ENCODE measurements at regions not wholly inside any gene's neighbourhood (a gene's known extent, or its start where the extent isn't known, plus 50 kb on each side); places are given as distances from the start of the nearest gene placed in this dataset.

DNA sequence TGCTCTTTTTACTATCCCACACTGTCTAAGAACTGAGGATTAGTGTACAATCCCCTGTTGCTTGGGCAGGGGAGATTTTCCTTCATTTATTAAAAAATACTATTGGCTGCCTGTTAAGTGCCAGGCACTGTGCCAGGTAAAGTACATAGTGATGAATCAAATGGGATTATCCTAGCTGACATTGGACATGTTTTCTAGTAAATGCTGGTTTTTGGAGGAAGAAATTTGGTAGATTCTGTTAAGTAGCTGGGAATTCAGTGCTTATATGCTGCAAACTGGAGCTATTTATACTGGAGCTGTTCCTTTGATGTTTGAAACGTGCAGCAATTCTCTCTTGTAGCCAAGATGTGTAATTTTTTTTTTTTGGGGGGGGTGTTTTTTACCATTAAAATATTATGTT is 299.6 kb downstream of the EMP1 start:
- DNase-seq (no peak), ATAC-seq (no peak)
- Histone ChIP-seq H3K4me3 (ENCODE audit: low read length) (no peak overlapping the region), H3K4me1 (ENCODE audit: control insufficient read depth, insufficient read depth, low read length) (no peaks in the 10 kb centered on the region), H3K9me3 (ENCODE audit: control insufficient read depth, low read length) (no peaks in the 10 kb centered on the region), H3K27me3 (ENCODE audit: control insufficient read depth, insufficient read depth) (no peaks in the 10 kb centered on the region), H3K27ac (ENCODE audit: low read length) (no peak overlapping the region)
- WGBS: 50% methylated on average over 1 of the region's 1 CpG
- intact Hi-C loops (cut with DNase I): no loop called here

DNA sequence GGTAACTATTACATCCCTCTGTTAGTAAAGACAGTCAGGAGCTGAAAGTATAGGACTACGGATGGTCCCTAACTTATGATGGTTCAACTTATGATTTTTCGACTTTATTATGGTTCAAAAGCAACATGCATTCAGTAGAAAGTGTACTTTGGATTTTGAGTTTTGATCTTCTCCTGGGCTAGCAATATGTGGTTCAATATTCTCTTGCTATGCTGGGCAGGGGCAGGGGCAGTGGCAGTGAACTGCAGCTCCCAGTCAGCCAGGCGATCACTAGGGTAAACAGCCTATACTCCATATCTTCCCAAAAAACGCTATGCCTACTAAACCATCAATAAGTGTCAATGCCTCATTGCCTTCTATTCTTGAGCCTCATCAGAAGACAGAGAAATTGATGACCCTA is 292.7 kb downstream of the EMP1 start:
- intact Hi-C loops (cut with DNase I): no loop called here
- 91% methylated on average over 4 of the region's 4 CpGs for WGBS

DNA sequence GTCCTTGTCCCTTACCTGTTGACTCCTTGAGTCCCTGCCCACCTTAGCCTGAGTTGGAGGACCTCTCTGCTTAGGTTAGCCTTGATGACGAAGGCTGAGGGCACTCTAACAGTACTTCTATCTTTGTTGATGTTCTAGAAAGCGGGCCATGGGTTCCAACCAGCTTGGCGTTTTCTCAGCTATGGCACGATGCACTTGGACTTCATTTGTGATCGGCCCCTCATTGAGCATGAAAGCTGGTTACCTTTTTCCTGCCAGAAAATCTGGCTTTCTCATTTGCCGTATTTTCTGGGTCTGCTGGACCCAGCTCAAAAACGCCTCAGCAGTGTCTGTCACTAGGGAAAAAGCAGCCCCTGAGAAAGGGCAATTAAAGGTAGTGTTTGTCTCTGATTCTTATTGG is 290.8 kb downstream of the EMP1 start:
- H3K4me3 ChIP-seq (ENCODE audit: low read length): no peak overlapping the region
- no peaks in the 10 kb centered on the region for H3K4me1 ChIP-seq (ENCODE audit: control insufficient read depth, insufficient read depth, low read length)
- DNase-seq (no peak), ATAC-seq (no peak)
- 90% methylated on average over 7 of the region's 7 CpGs for WGBS
- H3K9me3 ChIP-seq (ENCODE audit: control insufficient read depth, low read length): no peaks in the 10 kb centered on the region
- intact Hi-C loops (cut with DNase I): no loop called here
- no peaks in the 10 kb centered on the region for H3K27me3 ChIP-seq (ENCODE audit: control insufficient read depth, insufficient read depth)
- H3K27ac ChIP-seq (ENCODE audit: low read length): no peak overlapping the region

More for the DNA sequence above, 292.7 kb downstream of the EMP1 start:
- Histone ChIP-seq H3K27me3 (ENCODE audit: control insufficient read depth, insufficient read depth) (no peaks in the 10 kb centered on the region), H3K4me1 (ENCODE audit: control insufficient read depth, insufficient read depth, low read length) (no peaks in the 10 kb centered on the region), H3K4me3 (ENCODE audit: low read length) (no peak overlapping the region), H3K27ac (ENCODE audit: low read length) (no peak overlapping the region), H3K9me3 (ENCODE audit: control insufficient read depth, low read length) (no peaks in the 10 kb centered on the region)
- ATAC-seq (no peak), DNase-seq (no peak)

DNA sequence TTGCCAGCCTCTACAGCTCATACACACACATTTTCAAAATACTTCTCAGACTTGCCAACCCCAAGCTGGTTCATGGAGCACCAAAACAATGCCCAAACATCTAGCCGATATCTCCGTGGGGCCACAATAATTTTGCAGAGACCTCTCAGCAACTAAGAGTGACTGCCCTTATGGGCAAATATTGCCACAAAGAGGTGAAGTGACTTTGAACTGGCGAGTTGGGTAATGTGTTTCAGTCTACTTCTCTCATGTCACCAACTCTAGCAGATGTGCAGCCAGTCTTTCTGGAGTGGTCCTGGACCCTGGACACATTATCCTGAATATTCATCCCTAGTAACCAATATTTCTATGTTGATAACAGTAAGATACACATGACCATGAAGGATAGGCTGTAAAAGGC is 290.3 kb downstream of the EMP1 start:
- DNase-seq: no peak
- Histone ChIP-seq H3K9me3 (ENCODE audit: control insufficient read depth, low read length) (no peaks in the 10 kb centered on the region), H3K27ac (ENCODE audit: low read length) (no peak overlapping the region), H3K4me3 (ENCODE audit: low read length) (no peak overlapping the region), H3K4me1 (ENCODE audit: control insufficient read depth, insufficient read depth, low read length) (no peaks in the 10 kb centered on the region), H3K27me3 (ENCODE audit: control insufficient read depth, insufficient read depth) (no peaks in the 10 kb centered on the region)
- ATAC-seq: no peak
- whole genome bisulfite sequencing: 92% methylated on average over 3 of the region's 3 CpGs
- intact Hi-C loops (cut with DNase I): no loop called here

DNA sequence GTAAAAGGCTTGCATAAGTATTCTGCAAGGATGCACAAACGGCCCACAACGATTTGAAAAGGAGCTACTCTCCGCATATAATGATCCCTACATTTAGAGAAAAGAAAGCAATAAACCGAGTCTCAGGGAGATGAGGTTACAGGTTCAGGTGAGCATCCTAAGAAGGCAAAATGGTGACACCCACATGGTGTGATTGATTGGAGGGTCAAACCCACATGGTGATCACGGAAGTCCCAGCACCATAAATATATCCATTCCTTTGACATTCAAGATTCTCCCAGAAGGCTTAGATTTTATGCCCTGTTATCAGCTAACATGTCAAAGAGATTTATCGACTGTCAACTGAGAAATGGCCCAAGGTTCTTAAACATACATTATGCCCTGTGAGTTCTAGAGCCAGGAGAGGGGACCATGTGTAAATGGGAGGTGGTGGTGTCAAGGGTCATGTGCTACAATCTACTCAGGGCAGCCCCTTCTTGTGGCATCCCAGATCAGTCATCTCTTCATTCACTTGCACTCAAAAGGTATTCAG is 282.2 kb downstream of the EMP1 start:
- H3K4me1 ChIP-seq (ENCODE audit: control insufficient read depth, insufficient read depth, low read length): no peaks in the 10 kb centered on the region
- DNase-seq (no peak), ATAC-seq (no peak)
- H3K4me3 ChIP-seq (ENCODE audit: low read length): no peak overlapping the region
- intact Hi-C loops (cut with DNase I): no loop called here
- H3K27me3 ChIP-seq (ENCODE audit: control insufficient read depth, insufficient read depth): no peaks in the 10 kb centered on the region
- H3K27ac ChIP-seq (ENCODE audit: low read length): no peak overlapping the region
- 83% methylated on average over 6 of the region's 6 CpGs for WGBS
- H3K9me3 ChIP-seq (ENCODE audit: control insufficient read depth, low read length): no peaks in the 10 kb centered on the region

DNA sequence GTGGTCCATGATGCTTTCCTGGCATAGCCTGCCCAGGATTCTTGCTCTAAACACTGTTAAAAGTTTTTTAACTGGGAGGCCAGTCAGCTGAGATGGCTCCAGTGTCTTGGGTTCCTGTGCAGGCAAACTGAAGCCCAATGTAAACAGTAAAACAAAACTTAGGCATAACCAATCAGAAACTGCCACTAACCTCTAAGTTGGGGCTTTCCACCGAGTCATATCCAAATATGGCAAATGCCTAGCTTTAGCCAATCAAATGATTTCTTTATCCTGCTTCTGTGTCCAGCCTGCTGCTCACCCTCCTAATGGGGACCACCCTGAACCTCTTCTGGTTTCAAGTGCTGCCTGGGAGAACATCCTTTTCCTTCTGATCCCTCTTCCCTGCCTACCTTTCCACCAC is 277.9 kb downstream of the EMP1 start:
- no peaks in the 10 kb centered on the region for H3K4me1 ChIP-seq (ENCODE audit: control insufficient read depth, insufficient read depth, low read length)
- no peak overlapping the region for H3K27ac ChIP-seq (ENCODE audit: low read length)
- WGBS: 78% methylated on average over 1 of the region's 1 CpG
- no peak overlapping the region for H3K4me3 ChIP-seq (ENCODE audit: low read length)
- no peaks in the 10 kb centered on the region for H3K9me3 ChIP-seq (ENCODE audit: control insufficient read depth, low read length)
- DNase-seq (no peak), ATAC-seq (no peak)
- H3K27me3 ChIP-seq (ENCODE audit: control insufficient read depth, insufficient read depth): no peaks in the 10 kb centered on the region
- intact Hi-C loops (cut with DNase I): no loop called here

DNA sequence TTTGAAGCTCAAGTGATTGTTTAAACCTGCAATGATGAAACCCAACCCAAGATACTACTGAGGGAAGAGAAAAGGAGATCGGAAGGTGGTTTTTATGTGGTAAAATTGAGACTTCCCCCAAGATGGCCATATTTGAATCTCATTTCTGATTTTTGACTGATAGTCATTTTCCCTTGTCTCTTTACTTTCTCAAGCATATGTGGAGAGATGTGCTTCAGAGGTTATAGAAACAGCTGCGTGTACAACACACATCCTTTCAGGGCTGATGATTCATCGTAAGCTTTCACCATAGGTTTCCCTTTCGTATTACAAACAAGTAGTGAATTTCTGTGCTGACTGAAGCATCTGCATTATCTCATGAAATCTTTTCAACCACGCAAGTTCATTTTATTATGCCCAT is 276.2 kb downstream of the EMP1 start:
- Histone ChIP-seq H3K9me3 (ENCODE audit: control insufficient read depth, low read length) (no peaks in the 10 kb centered on the region), H3K27me3 (ENCODE audit: control insufficient read depth, insufficient read depth) (no peaks in the 10 kb centered on the region), H3K27ac (ENCODE audit: low read length) (no peak overlapping the region), H3K4me1 (ENCODE audit: control insufficient read depth, insufficient read depth, low read length) (no peaks in the 10 kb centered on the region), H3K4me3 (ENCODE audit: low read length) (no peak overlapping the region)
- 89% methylated on average over 5 of the region's 5 CpGs for WGBS
- DNase-seq: no peak
- intact Hi-C loops (cut with DNase I): no loop called here
- ATAC-seq: no peak

DNA sequence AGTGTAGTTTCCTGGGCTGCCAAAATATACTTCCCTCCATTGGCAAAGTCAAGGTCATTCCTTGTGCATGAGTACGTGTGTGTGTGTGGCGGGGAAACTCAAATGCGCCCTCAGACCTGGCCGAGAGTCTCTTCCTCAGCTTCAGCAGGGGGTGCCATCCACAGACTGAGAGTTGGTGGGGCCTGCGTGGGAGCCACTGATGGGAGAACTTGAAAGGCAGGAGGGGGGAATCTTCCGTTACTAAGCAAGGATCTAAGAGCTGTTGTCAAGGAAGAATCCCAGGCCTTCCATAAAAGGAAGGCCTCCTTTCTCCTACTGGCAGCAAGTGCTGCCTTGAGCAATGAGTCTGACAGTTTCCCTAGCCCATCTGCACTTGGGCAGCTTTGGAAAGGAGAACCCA is 274.9 kb downstream of the EMP1 start:
- WGBS: 89% methylated on average over 6 of the region's 6 CpGs
- ATAC-seq: no peak
- Histone ChIP-seq H3K4me1 (ENCODE audit: control insufficient read depth, insufficient read depth, low read length) (no peaks in the 10 kb centered on the region), H3K27ac (ENCODE audit: low read length) (no peak overlapping the region), H3K4me3 (ENCODE audit: low read length) (no peak overlapping the region), H3K9me3 (ENCODE audit: control insufficient read depth, low read length) (no peaks in the 10 kb centered on the region), H3K27me3 (ENCODE audit: control insufficient read depth, insufficient read depth) (no peaks in the 10 kb centered on the region)
- no peak for DNase-seq
- intact Hi-C loops (cut with DNase I): no loop called here

DNA sequence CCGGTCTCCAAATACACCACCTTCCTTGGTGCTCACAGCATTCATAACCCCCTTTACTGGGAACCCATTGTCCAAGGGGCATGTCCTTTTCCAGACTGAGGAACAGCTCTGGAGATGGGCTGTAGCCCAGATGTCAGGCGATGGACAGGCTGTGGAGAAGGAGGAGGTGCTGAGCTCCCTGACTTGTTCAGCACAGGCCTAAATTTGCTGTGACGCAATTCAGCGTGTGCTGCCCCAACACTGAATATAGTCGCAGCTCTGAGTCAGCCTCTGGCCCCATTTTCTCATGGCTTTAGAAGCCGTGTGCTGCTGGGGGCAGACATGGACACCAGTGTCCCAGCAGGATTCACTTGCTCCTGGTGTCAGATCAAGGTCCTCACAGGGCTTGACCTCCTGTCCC is 269.1 kb downstream of the EMP1 start:
- H3K9me3 ChIP-seq (ENCODE audit: control insufficient read depth, low read length): no peaks in the 10 kb centered on the region
- H3K27me3 ChIP-seq (ENCODE audit: control insufficient read depth, insufficient read depth): no peaks in the 10 kb centered on the region
- no peak overlapping the region for H3K27ac ChIP-seq (ENCODE audit: low read length)
- DNase-seq (peak; percentile 69 to 85 (median 70)), ATAC-seq (peak; percentile 95)
- intact Hi-C loops (cut with DNase I): no loop called here
- H3K4me1 ChIP-seq (ENCODE audit: control insufficient read depth, insufficient read depth, low read length): no peaks in the 10 kb centered on the region
- no peak overlapping the region for H3K4me3 ChIP-seq (ENCODE audit: low read length)
- 68% methylated on average over 6 of the region's 6 CpGs for WGBS

DNA sequence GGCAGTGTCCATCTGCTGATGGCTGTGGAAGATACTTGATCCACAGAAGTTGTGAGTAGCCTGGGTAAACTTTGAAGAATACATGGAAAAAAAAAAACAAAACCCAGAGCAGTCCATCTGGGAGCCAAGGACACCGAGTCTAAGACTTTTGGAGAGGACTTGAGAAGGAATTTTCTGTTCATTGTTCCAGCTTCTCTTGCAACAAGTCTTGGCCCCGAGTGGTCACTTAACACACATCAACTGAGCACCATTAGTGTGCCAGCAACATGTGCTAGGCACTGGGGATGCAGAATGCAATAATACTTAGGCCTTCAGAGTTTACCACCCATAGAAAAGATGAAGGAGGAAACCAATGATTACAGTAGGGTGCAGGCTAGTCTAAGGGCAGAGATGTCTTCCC is 266.7 kb downstream of the EMP1 start:
- no peaks in the 10 kb centered on the region for H3K27me3 ChIP-seq (ENCODE audit: control insufficient read depth, insufficient read depth)
- intact Hi-C loops (cut with DNase I): no loop called here
- no peak overlapping the region for H3K27ac ChIP-seq (ENCODE audit: low read length)
- ATAC-seq (peak in 1 of 2 donors; percentile 66), DNase-seq (peak in 2 of 3 donors; percentile 22 to 74)
- H3K4me3 ChIP-seq (ENCODE audit: low read length): no peak overlapping the region
- H3K9me3 ChIP-seq (ENCODE audit: control insufficient read depth, low read length): no peaks in the 10 kb centered on the region
- WGBS: 60% methylated on average over 2 of the region's 2 CpGs
- no peaks in the 10 kb centered on the region for H3K4me1 ChIP-seq (ENCODE audit: control insufficient read depth, insufficient read depth, low read length)

DNA sequence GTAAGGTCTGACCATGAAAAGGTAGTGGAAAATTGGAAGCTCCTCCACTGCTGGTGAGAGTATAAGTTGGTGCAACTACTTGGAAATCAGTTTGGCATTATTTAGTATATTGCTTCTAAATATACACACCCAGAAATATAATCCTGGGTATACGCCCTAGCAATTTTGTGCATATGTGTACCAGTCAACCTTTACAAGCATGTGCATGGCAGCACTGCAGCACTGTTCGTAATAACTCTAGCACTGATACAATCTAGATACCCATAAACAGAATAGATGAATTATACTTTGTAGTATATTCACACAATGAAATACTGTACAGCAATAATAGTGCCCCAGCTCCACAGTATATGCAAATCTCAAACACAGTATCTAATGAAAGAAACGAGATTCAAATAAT is 265.9 kb downstream of the EMP1 start:
- Histone ChIP-seq H3K9me3 (ENCODE audit: control insufficient read depth, low read length) (no peaks in the 10 kb centered on the region), H3K27ac (ENCODE audit: low read length) (no peak overlapping the region), H3K4me1 (ENCODE audit: control insufficient read depth, insufficient read depth, low read length) (no peaks in the 10 kb centered on the region), H3K4me3 (ENCODE audit: low read length) (no peak overlapping the region), H3K27me3 (ENCODE audit: control insufficient read depth, insufficient read depth) (no peaks in the 10 kb centered on the region)
- ATAC-seq (no peak), DNase-seq (no peak)
- intact Hi-C loops (cut with DNase I): no loop called here
- WGBS: 92% methylated on average over 3 of the region's 3 CpGs

DNA sequence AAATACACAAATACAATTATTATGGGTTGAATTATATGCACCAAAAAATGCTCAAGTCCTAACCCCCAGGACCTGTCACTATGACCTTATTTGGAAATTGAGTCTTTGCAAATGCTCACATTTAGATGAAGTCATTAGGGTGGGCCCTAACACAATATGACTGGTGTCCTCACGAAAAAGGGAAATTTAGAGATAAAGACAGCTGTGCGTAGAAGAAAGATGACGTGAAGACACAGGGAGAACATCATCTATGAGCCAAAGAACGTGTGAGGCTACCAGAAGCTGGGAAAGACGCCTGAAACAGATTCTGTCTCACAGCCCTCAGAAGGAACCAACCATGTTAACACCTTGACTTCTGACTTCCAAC is 259.2 kb downstream of the EMP1 start:
- 62% methylated on average over 5 of the region's 5 CpGs for WGBS

More for the DNA sequence above, 259.2 kb downstream of the EMP1 start:
- intact Hi-C loops (cut with DNase I): no loop called here
- Histone ChIP-seq H3K9me3 (ENCODE audit: control insufficient read depth, low read length) (no peaks in the 10 kb centered on the region), H3K4me3 (ENCODE audit: low read length) (no peak overlapping the region), H3K27me3 (ENCODE audit: control insufficient read depth, insufficient read depth) (no peaks in the 10 kb centered on the region), H3K27ac (ENCODE audit: low read length) (no peak overlapping the region), H3K4me1 (ENCODE audit: control insufficient read depth, insufficient read depth, low read length) (no peaks in the 10 kb centered on the region)
- ATAC-seq: no peak
- no peak for DNase-seq

Measured in right cardiac atrium (tissue), 5 donors.